ENCODE measurements at regions not wholly inside any gene's neighbourhood (a gene's known extent, or its start where the extent isn't known, plus 50 kb on each side); places are given as distances from the start of the nearest gene placed in this dataset.

DNA sequence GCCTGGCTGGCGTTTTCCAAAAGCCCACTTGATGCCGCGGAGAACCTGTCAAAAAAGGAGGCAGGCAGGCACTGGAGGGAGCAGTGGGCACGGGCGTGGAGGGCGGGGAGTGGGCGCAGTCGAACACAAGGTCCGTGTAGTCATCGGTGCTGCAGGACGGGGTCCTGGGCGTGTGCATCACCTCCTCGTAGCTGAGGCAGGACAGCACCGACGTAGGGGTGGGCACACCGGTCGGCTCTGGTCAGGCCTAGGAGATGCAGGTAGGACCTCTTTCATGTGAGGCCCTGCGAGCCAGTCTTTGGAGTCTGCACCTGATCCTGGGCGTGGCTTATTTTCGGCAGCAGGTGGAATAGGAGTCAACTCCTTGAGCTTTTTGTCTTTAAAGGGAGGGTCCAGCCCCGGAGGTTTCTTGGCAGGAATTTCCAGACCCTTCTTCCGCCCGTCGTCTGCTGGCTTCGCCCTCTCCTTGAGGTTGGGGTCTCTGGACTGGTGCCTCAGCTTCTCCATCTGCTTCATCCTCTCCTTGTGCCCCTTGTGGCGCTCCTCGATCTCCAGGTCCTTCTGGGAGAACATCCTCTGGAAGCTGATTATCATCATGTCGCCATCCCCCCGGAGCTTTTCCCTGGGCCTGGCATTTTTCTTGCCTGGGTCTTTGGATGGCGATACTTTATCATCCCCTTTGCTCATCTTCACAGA is 892.5 kb upstream of the LRRTM1 start:
- no peaks in the 10 kb centered on the region for H3K4me1 ChIP-seq (ENCODE audit: insufficient read depth, low read length)
- no peak overlapping the region for H3K27ac ChIP-seq (ENCODE audit: low read length)
- no peak overlapping the region for H3K4me2 ChIP-seq (ENCODE audit: low read length)
- no peak overlapping the region for H2AFZ ChIP-seq (ENCODE audit: low read length)
- no peaks in the 10 kb centered on the region for H3K36me3 ChIP-seq (ENCODE audit: low read depth, low read length)
- DNase-seq (no peak), ATAC-seq (no peak)
- TF ChIP-seq EZH2 (IDR thresholded peaks at IDR 0.05; ENCODE audit: low read length, unreplicated experiment) (no peak), EZH2phosphoT487 (IDR thresholded peaks at IDR 0.05; ENCODE audit: borderline replicate concordance, low read length) (no peak), CTCF (conservative IDR thresholded peaks at IDR 0.05; ENCODE audit: low read depth, low read length) (no peak)
- CTCF ChIA-PET, result no interaction called here
- intact Hi-C loops (cut with micrococcal nuclease), result no loop called here
- H3K79me2 ChIP-seq (ENCODE audit: low read length), result no peaks in the 10 kb centered on the region
- H3K27me3 ChIP-seq (ENCODE audit: low read length), result no peaks in the 10 kb centered on the region
- no peaks in the 10 kb centered on the region for H3F3A ChIP-seq (ENCODE audit: low read length, unreplicated experiment)
- no TSS peak for BruUV-seq (replicated peaks)
- no peak overlapping the region for H3K4me3 ChIP-seq (ENCODE audit: low read length)
- H3K9ac ChIP-seq (ENCODE audit: low read length), result no peak overlapping the region
- no peaks in the 10 kb centered on the region for H3K9me2 ChIP-seq (replicated peaks; ENCODE audit: low read length)
- 0 out of 2 replicates have a peak, but pooled peaks cover 3% of the 10 kb centered on the region for H3K9me3 ChIP-seq (ENCODE audit: low read length)
- no peaks in the 10 kb centered on the region for H4K20me1 ChIP-seq (ENCODE audit: low read length)
- POLR2A ChIA-PET (ENCODE audit: unreplicated experiment), result no interaction called here

DNA sequence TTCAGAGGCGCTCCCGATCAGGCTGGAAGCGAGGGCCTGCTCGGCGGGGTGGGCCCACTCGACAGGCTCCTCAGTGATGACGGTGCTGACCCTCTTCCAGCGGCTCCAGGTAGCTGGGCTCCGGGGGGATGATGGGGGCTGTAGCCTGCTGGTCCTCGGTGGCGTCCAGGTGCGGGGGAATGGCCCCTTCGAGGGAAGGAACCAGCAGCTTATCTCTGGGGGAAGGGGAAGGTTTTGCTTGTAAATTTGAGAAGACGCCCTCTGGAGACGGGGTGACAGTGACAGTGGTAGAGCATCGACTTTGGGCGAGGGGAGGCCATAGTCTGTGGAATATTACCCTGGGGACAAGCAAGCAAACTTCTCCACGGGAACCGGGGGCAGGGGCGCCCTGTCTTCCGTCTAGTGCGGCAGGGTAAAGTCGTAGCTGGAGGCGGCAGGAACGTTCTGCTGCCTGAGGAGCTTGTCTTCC is 891.9 kb upstream of the LRRTM1 start:
- Histone ChIP-seq H3K27me3 (ENCODE audit: low read length) (no peaks in the 10 kb centered on the region), H3K9me2 (replicated peaks; ENCODE audit: low read length) (no peaks in the 10 kb centered on the region), H3K4me3 (ENCODE audit: low read length) (no peak overlapping the region), H2AFZ (ENCODE audit: low read length) (no peak overlapping the region), H3K9ac (ENCODE audit: low read length) (no peak overlapping the region), H3K79me2 (ENCODE audit: low read length) (no peaks in the 10 kb centered on the region), H3F3A (ENCODE audit: low read length, unreplicated experiment) (no peaks in the 10 kb centered on the region), H3K27ac (ENCODE audit: low read length) (no peak overlapping the region), H4K20me1 (ENCODE audit: low read length) (no peaks in the 10 kb centered on the region), H3K4me2 (ENCODE audit: low read length) (no peak overlapping the region), H3K9me3 (ENCODE audit: low read length) (0 out of 2 replicates have a peak, but pooled peaks cover 3% of the 10 kb centered on the region), H3K4me1 (ENCODE audit: insufficient read depth, low read length) (no peaks in the 10 kb centered on the region), H3K36me3 (ENCODE audit: low read depth, low read length) (no peaks in the 10 kb centered on the region)
- DNase-seq, result no peak
- TF ChIP-seq EZH2 (IDR thresholded peaks at IDR 0.05; ENCODE audit: low read length, unreplicated experiment) (no peak), CTCF (conservative IDR thresholded peaks at IDR 0.05; ENCODE audit: low read depth, low read length) (no peak), EZH2phosphoT487 (IDR thresholded peaks at IDR 0.05; ENCODE audit: borderline replicate concordance, low read length) (no peak)
- ChIA-PET POLR2A (ENCODE audit: unreplicated experiment) (no interaction called here), CTCF (no interaction called here)
- BruUV-seq (replicated peaks), result no TSS peak
- no peak for ATAC-seq
- intact Hi-C loops (cut with micrococcal nuclease), result no loop called here

DNA sequence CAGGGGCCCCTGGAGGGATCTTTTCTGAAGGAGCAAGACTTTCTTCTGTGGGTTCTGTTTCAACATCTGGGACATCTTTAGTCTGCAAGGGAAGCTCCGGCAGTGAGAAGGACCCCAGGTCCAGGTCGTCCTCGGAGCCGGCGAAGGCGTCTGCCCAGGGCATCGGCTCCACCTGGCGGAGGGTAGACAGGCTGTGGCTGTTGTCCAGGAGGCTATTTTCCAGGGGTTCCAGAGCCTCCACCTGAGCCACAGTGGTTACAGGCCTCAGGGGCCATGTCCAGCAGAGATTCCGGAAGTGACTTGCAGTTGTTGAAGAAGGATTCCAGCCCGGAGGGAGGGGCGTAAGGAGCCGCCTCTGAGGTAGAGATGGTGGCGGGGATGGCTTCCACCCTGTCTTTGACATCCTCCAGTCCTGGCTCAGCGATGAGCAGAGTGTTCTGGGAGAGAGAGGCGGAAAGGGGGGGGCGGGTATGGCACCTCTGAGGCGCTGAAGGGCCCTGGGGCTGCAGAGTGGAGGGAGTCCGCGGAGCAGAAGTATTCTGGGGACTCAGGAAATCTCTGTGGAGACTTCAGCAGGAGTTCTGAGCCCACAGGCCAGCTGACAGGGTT is 891.3 kb upstream of the LRRTM1 start:
- H3K9me2 ChIP-seq (replicated peaks; ENCODE audit: low read length), result no peaks in the 10 kb centered on the region

More for the DNA sequence above, 891.3 kb upstream of the LRRTM1 start:
- Histone ChIP-seq H3K9ac (ENCODE audit: low read length) (no peak overlapping the region), H3K9me3 (ENCODE audit: low read length) (0 out of 2 replicates have a peak, but pooled peaks cover 3% of the 10 kb centered on the region), H3K27ac (ENCODE audit: low read length) (no peak overlapping the region), H3K4me3 (ENCODE audit: low read length) (no peak overlapping the region), H3K36me3 (ENCODE audit: low read depth, low read length) (no peaks in the 10 kb centered on the region), H3F3A (ENCODE audit: low read length, unreplicated experiment) (no peaks in the 10 kb centered on the region), H3K27me3 (ENCODE audit: low read length) (no peaks in the 10 kb centered on the region), H4K20me1 (ENCODE audit: low read length) (no peaks in the 10 kb centered on the region), H3K4me1 (ENCODE audit: insufficient read depth, low read length) (no peaks in the 10 kb centered on the region), H3K4me2 (ENCODE audit: low read length) (no peak overlapping the region), H3K79me2 (ENCODE audit: low read length) (no peaks in the 10 kb centered on the region), H2AFZ (ENCODE audit: low read length) (no peak overlapping the region)
- ATAC-seq (no peak), DNase-seq (no peak)
- intact Hi-C loops (cut with micrococcal nuclease), result no loop called here
- CTCF ChIA-PET, result no interaction called here
- no TSS peak for BruUV-seq (replicated peaks)
- POLR2A ChIA-PET (ENCODE audit: unreplicated experiment), result no interaction called here
- TF ChIP-seq CTCF (conservative IDR thresholded peaks at IDR 0.05; ENCODE audit: low read depth, low read length) (no peak), EZH2 (IDR thresholded peaks at IDR 0.05; ENCODE audit: low read length, unreplicated experiment) (no peak), EZH2phosphoT487 (IDR thresholded peaks at IDR 0.05; ENCODE audit: borderline replicate concordance, low read length) (no peak)
